ENCODE measurements at regions not wholly inside any gene's neighbourhood (a gene's known extent, or its start where the extent isn't known, plus 50 kb on each side); places are given as distances from the start of the nearest gene placed in this dataset.

- DNase-seq (ENCODE audit: low read depth) = peak; percentile 50
These were observed 54.9 kb downstream of the MAGEB17 start for GRCh38 chrX:16222151-16222550.

GRCh38 chrX:16223385-16223784, 56.1 kb downstream of the MAGEB17 start:
- no peak for DNase-seq (ENCODE audit: low read depth)

- peak; percentile 58 for DNase-seq (ENCODE audit: low read depth)
These were observed 71.9 kb downstream of the MAGEB17 start for GRCh38 chrX:16239211-16239610.

GRCh38 chrX:16240231-16240905, 73.1 kb downstream of the MAGEB17 start:
- no peak for DNase-seq (ENCODE audit: low read depth)

GRCh38 chrX:16240968-16241367, 73.7 kb downstream of the MAGEB17 start:
- DNase-seq (ENCODE audit: low read depth) = no peak

GRCh38 chrX:16250296-16250695, 83.0 kb downstream of the MAGEB17 start:
- no peak for DNase-seq (ENCODE audit: low read depth)

- DNase-seq (ENCODE audit: low read depth) = no peak
These were observed 84.5 kb downstream of the MAGEB17 start for GRCh38 chrX:16251782-16252181.

- DNase-seq (ENCODE audit: low read depth) = no peak
These were observed 91.6 kb downstream of the MAGEB17 start for GRCh38 chrX:16258882-16259281.

GRCh38 chrX:16267431-16267830, 100.2 kb downstream of the MAGEB17 start:
- DNase-seq (ENCODE audit: low read depth) = no peak

GRCh38 chrX:16268206-16268605, 100.9 kb downstream of the MAGEB17 start:
- no peak for DNase-seq (ENCODE audit: low read depth)

GRCh38 chrX:16278927-16279326, 111.6 kb downstream of the MAGEB17 start:
- no peak for DNase-seq (ENCODE audit: low read depth)

- DNase-seq (ENCODE audit: low read depth) = no peak
These were observed 114.9 kb downstream of the MAGEB17 start for GRCh38 chrX:16282209-16282608.

GRCh38 chrX:16284842-16285241, 117.6 kb downstream of the MAGEB17 start:
- no peak for DNase-seq (ENCODE audit: low read depth)

GRCh38 chrX:16290997-16291396, 123.7 kb downstream of the MAGEB17 start:
- DNase-seq (ENCODE audit: low read depth) = no peak

GRCh38 chrX:16300831-16301230, 133.6 kb downstream of the MAGEB17 start:
- DNase-seq (ENCODE audit: low read depth) = no peak

- no peak for DNase-seq (ENCODE audit: low read depth)
These were observed 137.5 kb downstream of the MAGEB17 start for GRCh38 chrX:16304751-16305150.

GRCh38 chrX:16305187-16305586, 137.9 kb downstream of the MAGEB17 start:
- DNase-seq (ENCODE audit: low read depth) = no peak

GRCh38 chrX:16307950-16308349, 140.7 kb downstream of the MAGEB17 start:
- no peak for DNase-seq (ENCODE audit: low read depth)

GRCh38 chrX:16308773-16309172, 141.5 kb downstream of the MAGEB17 start:
- no peak for DNase-seq (ENCODE audit: low read depth)

GRCh38 chrX:16310326-16310725, 143.0 kb downstream of the MAGEB17 start:
- DNase-seq (ENCODE audit: low read depth) = no peak

GRCh38 chrX:16311671-16312070, 144.4 kb downstream of the MAGEB17 start:
- no peak for DNase-seq (ENCODE audit: low read depth)

GRCh38 chrX:16312761-16313623, 145.7 kb downstream of the MAGEB17 start:
- no peak for DNase-seq (ENCODE audit: low read depth)

GRCh38 chrX:16316331-16316730, 149.1 kb downstream of the MAGEB17 start:
- DNase-seq (ENCODE audit: low read depth) = no peak

All from HS-27A (cell line).